Spleen (tissue), 7 donors: ENCODE measurements at regions not wholly inside any gene's neighbourhood (a gene's known extent, or its start where the extent isn't known, plus 50 kb on each side); places are given as distances from the start of the nearest gene placed in this dataset.

Source experiments
- CTCF ChIP-seq, 11 experiments: fragments of 200-600 bp in 7 of 11; fragments of 450-650 bp in 4 of 11; sonication (generic) in 4 of 11; IDR thresholded peaks in 8 of 11; conservative IDR thresholded peaks in 3 of 11; 1 replicate in 7 of 11; 2 replicates in 4 of 11; pipeline versions ENCODE4 v1.4.0 to v1.8.0; 2016 to 2021; ENCODE audit warnings: antibody characterized with exemption in 11 of 11, inconsistent platforms in 4 of 11, mild to moderate bottlenecking in 1 of 11
- POLR2A ChIP-seq, 3 donors: fragments of 450-650 bp; IDR thresholded peaks; one replicate each; pipeline ENCODE4 v1.5.1; 2017; ENCODE audit warnings: antibody characterized with exemption in 3 of 3, mild to moderate bottlenecking in 1 of 3
- donor health status: DM: no; HTN: no; CAD: no; lungs with moderate emphysema.
- donor health status: DM: no; HTN: no; CAD: no.
- donor health status: DM: no; HTN: no; CAD: no.

- TF ChIP-seq POLR2A (IDR thresholded peaks at IDR 0.05) (no peak), CTCF (IDR thresholded peaks at IDR 0.05 in 8 of 11, conservative IDR thresholded peaks at IDR 0.05 in 3 of 11) (no peak)
Observed at GRCh38 chr5:62691946-62692345, 113.3 kb downstream of the LRRC70 start.
